ENCODE measurements at regions not wholly inside any gene's neighbourhood (a gene's known extent, or its start where the extent isn't known, plus 50 kb on each side); places are given as distances from the start of the nearest gene placed in this dataset.

GRCh38 chr5:6873359-6873758 is 160.1 kb downstream of the TENT4A start (continued):
- TF ChIP-seq ATF2 (IDR thresholded peaks at IDR 0.05; ENCODE audit: low read length): no peak
- TF ChIP-seq TEAD4 (IDR thresholded peaks at IDR 0.05; ENCODE audit: low read depth, low read length): no peak
- no peak for TF ChIP-seq CHD2 (IDR thresholded peaks at IDR 0.05; ENCODE audit: low read length)
- no peak for TF ChIP-seq HDAC6 (IDR thresholded peaks at IDR 0.05; ENCODE audit: low read depth, low read length)
- TF ChIP-seq TAF7 (optimal IDR thresholded peaks at IDR 0.05; ENCODE audit: borderline replicate concordance, low read depth, low read length): no peak

Data from H1 (cell line).